ENCODE measurements at regions not wholly inside any gene's neighbourhood (a gene's known extent, or its start where the extent isn't known, plus 50 kb on each side); places are given as distances from the start of the nearest gene placed in this dataset.

DNA sequence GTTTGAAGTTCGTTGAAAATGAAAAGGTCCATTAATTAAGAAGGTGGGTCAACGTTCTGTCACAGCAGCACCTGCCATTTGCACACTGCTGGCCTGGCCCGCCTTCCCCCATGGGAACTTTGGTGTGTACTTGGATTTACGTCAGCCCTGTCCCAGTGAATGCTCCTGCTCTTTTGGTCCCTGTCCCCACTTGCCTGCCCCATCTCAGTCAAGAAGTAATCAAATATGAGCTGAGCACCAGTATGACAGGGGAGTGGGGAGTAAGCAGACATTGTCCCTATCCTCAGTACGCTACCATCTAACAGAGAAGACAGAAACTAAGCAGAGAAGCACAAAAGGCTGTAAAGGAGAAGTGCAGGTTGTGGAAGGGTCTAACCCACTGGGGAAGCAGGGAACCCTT is 65.1 kb downstream of the SLC4A3 start:
- no peak for DNase-seq

DNA sequence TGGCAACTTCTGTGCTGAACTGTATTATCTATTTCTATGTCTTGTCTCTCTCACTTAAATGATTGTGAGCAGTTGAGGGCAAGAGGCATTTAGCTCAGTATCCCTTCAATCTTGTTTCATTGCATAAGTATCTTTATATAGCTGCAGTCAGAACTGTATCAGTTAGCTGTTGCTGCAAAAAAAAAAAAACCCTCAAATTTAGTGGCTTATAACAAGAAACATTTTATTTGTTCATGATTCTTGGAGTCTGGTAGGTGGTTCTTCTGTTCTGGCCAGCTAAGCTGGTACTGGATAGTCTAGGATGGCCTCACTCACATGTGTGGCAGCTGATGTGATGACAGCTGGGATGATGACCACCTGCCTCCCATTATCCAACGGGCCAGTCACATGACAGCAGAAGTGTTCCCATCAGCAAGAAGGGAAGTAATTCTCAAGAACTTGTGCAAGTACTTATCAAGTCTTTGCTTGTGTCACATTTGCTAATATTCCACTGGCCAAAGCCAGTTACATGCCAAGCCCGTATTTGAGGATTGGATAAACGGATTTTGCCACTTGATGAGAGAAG is 67.8 kb downstream of the SLC4A3 start:
- no peak for DNase-seq

DNA sequence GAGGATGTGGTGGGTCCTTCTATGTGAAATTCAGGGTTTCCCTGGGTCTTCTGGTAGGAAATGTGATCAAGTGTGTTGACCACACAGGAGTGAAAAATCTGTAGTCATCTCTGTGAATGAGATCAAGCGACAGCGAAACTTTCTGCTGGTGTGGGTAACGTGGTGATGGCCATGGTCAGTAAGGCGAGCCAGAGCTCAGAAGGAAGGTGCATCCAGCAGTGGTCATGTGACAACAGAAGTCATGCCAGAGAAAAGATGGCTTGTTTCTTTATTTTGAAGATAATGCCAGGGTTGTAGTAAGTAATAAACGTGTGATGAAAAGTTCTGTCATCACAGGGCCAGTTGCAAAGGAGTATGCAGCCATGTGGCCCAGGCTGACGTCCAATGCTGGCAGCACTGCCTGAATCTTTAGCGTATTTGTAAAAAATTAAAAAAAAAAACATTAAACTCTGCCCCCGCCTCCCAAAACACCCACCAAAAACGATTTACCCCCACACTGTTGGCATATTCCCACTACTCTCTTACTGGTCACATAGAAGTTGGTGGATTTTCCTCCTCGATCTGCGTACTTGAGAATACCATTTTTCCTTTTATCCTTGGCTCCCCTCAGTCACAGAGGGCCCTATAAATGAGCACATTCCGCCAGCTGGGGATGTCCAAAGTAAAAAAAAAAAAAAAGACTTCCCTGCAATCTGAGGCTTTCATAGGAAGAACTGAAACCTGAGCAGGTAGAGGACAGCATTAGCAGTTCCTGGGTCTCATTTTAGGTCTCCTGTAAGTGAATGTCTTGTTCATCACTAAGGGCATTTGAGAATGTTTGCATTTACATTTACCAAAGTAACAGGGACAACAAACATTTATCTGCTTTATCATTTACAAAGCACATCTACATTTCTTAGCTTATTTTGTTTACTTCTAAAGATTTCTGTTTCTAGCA is 70.6 kb downstream of the SLC4A3 start:
- DNase-seq = no peak

GRCh38 chr2:219698748-219699439 is 71.5 kb downstream of the SLC4A3 start:
- DNase-seq = no peak

- no peak for DNase-seq
Measured at GRCh38 chr2:219699440-219699821, 72.0 kb downstream of the SLC4A3 start.

GRCh38 chr2:219701847-219702634 is 74.6 kb downstream of the SLC4A3 start:
- DNase-seq = no peak

GRCh38 chr2:219702796-219703545 is 75.5 kb downstream of the SLC4A3 start:
- no peak for DNase-seq

DNA sequence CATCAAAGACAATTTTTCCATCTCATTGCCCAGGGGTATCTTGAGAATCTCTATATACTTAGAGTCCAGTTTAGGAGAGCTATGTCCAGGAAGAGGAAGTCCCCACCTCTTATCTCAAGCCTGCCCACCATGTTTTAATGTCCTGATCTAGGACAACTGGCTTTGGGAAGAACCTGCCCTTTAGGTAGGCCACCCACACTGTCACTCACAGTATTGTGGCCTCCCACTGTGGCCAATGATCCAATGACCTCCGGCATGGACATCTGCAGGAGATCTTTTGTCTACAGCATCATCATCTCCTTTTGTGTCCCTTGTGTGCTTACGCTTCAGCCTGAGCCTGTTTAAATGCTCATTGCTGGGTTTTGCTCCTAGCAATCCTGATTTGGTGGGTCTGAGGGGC is 77.4 kb downstream of the SLC4A3 start:
- no peak for DNase-seq

- DNase-seq = no peak
Measured at GRCh38 chr2:219706823-219707281, 79.4 kb downstream of the SLC4A3 start.

DNA sequence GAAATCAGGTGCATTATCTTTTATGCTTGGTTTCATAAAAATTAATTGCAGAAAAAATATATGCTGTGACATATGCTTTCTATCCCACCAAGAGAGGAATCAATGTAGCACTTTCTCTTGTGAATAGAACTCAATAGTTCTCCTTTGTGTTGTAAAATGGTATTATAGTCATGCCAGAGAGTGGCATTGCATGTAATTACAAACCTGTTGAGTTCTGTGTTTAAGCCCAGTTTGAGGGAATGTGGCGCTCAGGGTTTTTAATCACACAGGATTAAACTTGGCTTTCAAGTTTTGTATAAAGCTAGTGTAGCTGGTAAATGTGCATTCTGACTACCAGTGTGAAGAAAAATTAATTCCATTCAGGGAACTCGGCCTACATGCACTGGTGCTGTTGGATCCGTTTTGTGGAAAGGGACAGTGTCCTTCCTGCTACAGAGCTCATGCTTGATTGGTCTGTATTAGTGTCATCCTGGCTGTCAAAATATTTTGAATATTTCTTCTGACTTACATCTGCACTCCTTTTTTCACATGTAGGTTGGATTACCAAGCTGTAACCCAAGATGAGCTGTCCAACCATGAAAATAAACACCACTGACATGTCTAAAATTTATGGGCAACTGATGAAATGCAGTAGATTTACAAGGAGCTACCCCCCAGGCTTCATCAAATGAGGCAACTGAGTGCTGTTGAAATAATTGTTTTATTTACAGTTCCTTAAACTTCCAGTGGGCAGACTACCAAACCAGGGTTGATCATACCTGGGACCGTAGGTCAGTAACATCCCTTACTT is 80.3 kb downstream of the SLC4A3 start:
- DNase-seq = no peak

- no peak for DNase-seq
Measured at GRCh38 chr2:219709331-219709761, 81.9 kb downstream of the SLC4A3 start.

DNA sequence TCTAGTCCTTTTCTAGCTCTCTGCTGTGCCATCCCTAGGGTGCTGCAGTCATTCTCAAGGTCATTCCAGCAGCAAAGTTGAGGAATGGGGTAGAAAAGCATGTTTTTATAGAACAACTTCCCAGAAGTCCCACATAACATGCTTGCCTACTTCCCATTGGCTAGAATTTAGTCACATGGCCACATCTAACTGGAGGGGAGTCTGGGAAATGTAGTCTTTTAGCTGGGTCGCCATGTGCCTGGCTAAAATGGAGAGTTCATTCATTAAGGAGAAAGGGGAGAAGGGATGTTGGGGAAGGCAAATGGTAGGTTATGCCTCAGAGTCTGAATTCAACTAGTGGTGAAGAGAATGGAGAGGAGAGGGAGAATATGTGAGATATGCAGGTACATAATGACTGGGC is 85.7 kb downstream of the SLC4A3 start:
- no peak for DNase-seq

DNA sequence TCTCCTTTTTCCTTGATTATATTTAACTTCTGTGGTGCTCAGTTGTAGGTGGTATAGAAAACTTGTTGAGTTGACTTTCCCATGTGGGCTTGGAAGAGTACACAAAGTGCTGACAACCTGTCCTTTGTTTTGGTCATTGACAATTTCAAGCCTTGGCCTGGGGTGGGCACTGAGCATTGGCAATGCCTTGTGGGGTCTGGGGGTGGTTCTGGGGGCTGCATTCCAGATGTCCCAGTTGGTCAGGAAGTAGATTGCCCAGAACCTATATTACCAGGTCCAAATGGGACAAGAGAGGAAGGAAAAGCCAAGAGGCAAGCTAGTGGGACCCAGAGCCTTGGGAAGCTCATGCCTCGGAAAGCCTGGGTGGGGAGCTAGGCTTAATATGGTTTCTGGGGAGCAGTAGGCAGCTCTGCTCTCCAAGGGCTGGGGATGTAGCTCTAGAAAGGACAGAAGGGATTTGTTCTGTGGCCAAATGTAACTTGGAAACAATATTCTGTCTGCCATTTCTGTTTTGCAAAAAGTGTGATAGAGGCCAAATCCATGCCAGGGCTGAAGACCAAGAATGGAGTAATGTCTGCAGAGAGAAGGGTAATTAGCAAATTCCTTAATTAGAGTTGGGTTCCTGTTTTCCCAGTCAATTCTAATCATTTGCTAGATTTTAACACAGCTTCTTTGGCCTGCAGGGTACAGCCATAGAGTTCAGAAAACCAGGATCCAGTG is 87.4 kb downstream of the SLC4A3 start:
- DNase-seq = no peak

DNA sequence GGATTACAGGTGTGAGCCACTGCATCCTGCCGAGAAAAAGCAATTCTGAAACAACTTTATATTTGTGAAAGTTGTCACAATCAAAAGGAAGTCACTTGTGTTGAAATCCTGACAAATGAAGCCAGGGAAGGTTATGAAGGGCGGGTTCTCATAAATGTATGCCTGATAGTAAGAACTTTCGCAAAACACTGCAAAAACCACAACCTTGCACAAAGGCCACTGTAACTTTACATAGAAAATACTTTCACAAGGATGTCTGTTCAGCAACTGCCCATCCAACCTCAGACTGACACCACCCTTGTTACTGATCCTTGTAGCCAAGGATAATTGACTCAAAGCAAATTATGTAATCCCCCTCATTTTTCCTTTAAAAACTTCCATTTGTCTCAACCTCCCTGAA is 90.6 kb downstream of the SLC4A3 start:
- no peak for DNase-seq

- no peak for DNase-seq
Measured at GRCh38 chr2:219719521-219719920, 92.1 kb downstream of the SLC4A3 start.

DNA sequence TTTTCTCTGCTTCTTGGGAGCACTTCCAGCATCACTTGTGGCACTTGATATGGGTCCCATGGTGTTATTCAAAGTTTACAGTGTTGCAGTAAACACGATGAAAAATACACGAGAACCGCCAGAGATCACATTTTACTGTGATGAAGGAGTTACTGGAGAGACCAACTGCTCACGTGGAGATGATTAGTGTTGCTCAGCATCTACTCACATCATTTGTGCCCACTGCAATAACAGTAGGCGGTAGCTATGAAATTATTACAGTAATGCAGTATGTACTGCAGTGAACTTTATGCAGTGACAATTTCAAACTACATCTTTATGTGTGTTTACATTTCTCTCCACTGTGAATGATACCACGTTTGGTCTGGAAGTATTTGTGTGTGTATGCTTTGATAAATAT is 93.5 kb downstream of the SLC4A3 start:
- no peak for DNase-seq

DNA sequence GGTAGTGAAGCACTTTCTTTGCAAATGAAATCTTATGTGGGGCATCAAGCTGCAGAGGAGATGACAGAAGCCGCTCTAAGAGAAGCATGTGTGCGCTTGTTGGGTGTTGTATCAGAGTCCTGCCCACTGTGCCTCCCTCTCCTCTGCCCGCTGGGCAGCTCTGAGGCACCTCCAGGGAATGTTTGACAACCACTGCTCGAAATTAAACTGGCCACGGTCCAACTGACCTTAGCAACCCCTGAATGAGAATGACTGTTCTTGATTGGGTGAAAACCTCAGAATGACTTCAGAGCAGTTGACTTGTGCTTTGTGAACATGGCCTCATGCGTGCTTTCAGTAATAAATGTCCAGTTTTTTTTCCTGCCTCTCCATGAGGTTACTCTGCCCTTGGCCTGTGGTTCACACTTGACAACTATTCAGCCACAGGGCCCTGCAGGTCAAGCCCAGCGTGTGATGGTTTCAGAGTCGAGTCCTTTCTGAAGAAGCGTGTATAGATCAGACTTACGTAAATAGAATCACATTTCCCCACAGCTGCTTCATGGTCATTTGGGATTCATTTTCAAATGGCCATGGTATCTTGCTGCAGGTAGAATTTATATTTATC is 94.9 kb downstream of the SLC4A3 start:
- no peak for DNase-seq

- no peak for DNase-seq
Measured at GRCh38 chr2:219723311-219723710, 95.9 kb downstream of the SLC4A3 start.

DNA sequence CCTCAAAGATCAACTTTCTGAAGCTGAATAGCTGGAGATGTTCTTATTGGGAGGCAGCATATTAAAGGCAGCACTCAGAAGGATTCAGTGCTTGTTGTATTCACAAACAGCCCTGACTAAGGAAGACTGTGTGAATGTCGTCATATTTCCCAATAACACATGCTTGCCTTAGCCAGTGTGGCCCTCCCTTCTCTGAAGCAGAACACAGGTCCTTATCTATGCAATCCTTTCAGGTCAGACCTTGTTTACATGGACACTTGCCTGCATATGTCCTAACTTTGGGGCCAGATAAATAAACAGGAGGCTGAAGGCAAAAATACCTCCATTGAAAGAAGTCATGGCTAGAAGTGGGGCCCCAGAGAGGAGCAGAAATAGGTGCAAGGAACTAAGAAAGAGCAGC is 97.2 kb downstream of the SLC4A3 start:
- DNase-seq = no peak

GRCh38 chr2:219726916-219727315 is 99.5 kb downstream of the SLC4A3 start:
- no peak for DNase-seq
